Esophagus squamous epithelium (tissue), 5 donors: ENCODE measurements at regions not wholly inside any gene's neighbourhood (a gene's known extent, or its start where the extent isn't known, plus 50 kb on each side); places are given as distances from the start of the nearest gene placed in this dataset.

ENCODE experiments used
- DNase-seq: peaks from one replicate; lab custom pipeline; 2025; lab: John Stamatoyannopoulos, UW
- H3K27ac ChIP-seq, 4 donors: fragments of 200-600 bp; sonication (generic); one replicate each; pipeline ENCODE4 v1.5.1; 2016 to 2019; ENCODE audit warnings: mild to moderate bottlenecking in 1 of 4
- H3K27me3 ChIP-seq, 4 donors: fragments of 200-600 bp; sonication (generic); 1 replicate in 3 of 4; 2 replicates in 1 of 4; pipeline versions ENCODE4 v1.5.1 to v1.6.0; 2017 to 2021; ENCODE audit warnings: antibody characterized with exemption in 1 of 4
- H3K36me3 ChIP-seq, 3 donors: fragments of 200-600 bp; sonication (generic); one replicate each; pipeline ENCODE4 v1.5.1; 2016 to 2019
- H3K4me1 ChIP-seq, 3 donors: fragments of 200-600 bp; sonication (generic); one replicate each; pipeline ENCODE4 v1.5.1; 2017 to 2019
- H3K4me3 ChIP-seq, 4 donors: fragments of 200-600 bp; sonication (generic); 1 replicate in 3 of 4; 2 replicates in 1 of 4; pipeline ENCODE4 v1.5.1; 2016 to 2019; ENCODE audit warnings: mild to moderate bottlenecking in 2 of 4, moderate library complexity in 1 of 4
- H3K9me3 ChIP-seq, 3 donors: fragments of 200-600 bp; sonication (generic); one replicate each; pipeline ENCODE4 v1.5.1; 2016 to 2019
- CTCF ChIP-seq, 6 experiments: fragments of 450-650 bp in 4 of 6; fragments of 200-600 bp in 2 of 6; sonication (generic) in 2 of 6; IDR thresholded peaks; one replicate each; pipeline ENCODE4 v1.5.1; 2016 to 2019; ENCODE audit warnings: antibody characterized with exemption in 6 of 6, mild to moderate bottlenecking in 4 of 6, moderate library complexity in 4 of 6
- POLR2A ChIP-seq, 4 donors: fragments of 450-650 bp; IDR thresholded peaks; one replicate each; pipeline ENCODE4 v1.6.1; 2017; ENCODE audit warnings: antibody characterized with exemption in 4 of 4, mild to moderate bottlenecking in 4 of 4, moderate library complexity in 3 of 4
- WGBS, 2 donors: methylation state at CpG; one replicate each; pipeline ENCODE4 v1.1.5; 2018; 5-methylcytosine and 5-hydroxymethylcytosine counted together
- intact Hi-C: fragments of 100-400 bp; cut with DNase I; formaldehyde crosslinking; loops from one replicate; pipeline ENCODE4 v1.15.0; 2022
- donor health status: DM: yes; HTN: yes; CAD: no.

DNA sequence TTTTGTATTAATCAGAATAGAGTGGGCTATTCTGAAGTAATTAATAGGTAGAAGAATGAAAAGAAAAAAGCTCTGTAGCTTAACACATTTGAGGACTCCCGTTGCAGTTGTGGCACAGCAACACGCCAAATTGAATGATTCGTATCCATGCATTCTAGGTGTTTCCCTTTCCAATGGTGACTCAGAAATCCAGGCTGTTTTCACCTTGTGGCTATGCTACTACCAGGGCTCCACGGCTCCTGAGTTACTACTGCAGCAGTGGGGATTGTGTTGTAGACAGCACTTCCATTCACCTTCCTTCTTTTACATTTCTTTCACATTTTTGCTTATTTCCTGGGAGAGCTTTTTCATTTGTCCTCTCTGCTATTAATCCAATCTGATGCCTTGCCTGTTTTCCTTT is 1616.4 kb downstream of the CDH8 start:
- Histone ChIP-seq H3K4me3 (no peak overlapping the region), H3K9me3 (no peaks in the 10 kb centered on the region), H3K27ac (no peak overlapping the region), H3K4me1 (no peaks in the 10 kb centered on the region), H3K27me3 (no peaks in the 10 kb centered on the region), H3K36me3 (no peaks in the 10 kb centered on the region)
- WGBS, 2 donors, result 33 to 68% methylated on average over 4 of the region's 4 CpGs
- TF ChIP-seq CTCF (IDR thresholded peaks at IDR 0.05) (no peak), POLR2A (IDR thresholded peaks at IDR 0.05) (no peak)
- intact Hi-C loops, result no loop called here
- DNase-seq, result no peak

DNA sequence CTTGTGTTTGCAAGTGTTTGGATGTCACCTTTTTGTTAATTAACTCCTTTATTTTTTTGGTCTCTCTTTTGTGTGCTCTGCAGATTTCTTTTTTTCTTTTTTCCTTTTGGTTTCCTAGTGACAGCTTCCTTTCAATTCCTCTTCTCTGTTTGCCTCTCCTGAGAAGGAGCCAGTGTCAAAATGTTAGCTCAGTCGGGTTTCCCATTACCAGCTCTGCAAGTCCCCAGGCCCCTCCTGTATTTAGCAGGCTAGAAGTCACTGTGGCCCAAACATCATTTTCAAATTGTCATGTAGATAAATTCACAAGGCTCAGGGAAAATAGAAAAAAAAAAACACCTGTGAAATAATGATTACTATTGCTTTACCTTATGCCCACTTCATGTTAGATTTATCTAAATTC is 1621.6 kb downstream of the CDH8 start:
- 22 to 29% methylated on average over 1 of the region's 1 CpG for WGBS, 2 donors
- Histone ChIP-seq H3K4me1 (no peaks in the 10 kb centered on the region), H3K36me3 (no peaks in the 10 kb centered on the region), H3K27me3 (no peaks in the 10 kb centered on the region), H3K27ac (no peak overlapping the region), H3K9me3 (no peaks in the 10 kb centered on the region), H3K4me3 (no peak overlapping the region)
- no peak for DNase-seq
- intact Hi-C loops, result no loop called here
- TF ChIP-seq CTCF (IDR thresholded peaks at IDR 0.05) (no peak), POLR2A (IDR thresholded peaks at IDR 0.05) (no peak)

- no peak for DNase-seq
- Histone ChIP-seq H3K27ac (no peak overlapping the region), H3K9me3 (no peaks in the 10 kb centered on the region), H3K4me1 (no peaks in the 10 kb centered on the region), H3K4me3 (no peak overlapping the region), H3K36me3 (no peaks in the 10 kb centered on the region), H3K27me3 (no peaks in the 10 kb centered on the region)
- WGBS, 2 donors, result 73 to 76% methylated on average over 2 of the region's 2 CpGs
- TF ChIP-seq POLR2A (IDR thresholded peaks at IDR 0.05) (no peak), CTCF (IDR thresholded peaks at IDR 0.05) (no peak)
- intact Hi-C loops, result no loop called here
Measured at GRCh38 chr16:60413969-60414368, 1622.3 kb downstream of the CDH8 start.

DNA sequence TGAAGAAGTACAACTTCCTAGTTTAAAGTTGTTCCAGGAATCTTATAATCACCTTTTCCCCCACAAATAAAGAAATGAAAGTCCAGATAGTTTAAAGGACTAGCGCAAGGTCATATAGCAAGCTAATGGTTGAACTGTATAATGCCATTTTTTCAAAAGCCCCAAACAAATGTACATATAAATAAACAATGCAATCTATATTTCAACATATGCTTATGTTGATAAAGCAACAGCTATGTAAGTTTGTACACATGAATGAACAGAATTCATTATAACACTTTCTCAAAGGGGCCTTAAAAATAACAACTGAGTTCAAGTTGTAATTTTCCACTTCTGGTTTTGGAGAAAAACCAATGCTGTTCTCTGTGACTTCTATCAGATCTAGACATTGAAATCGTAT is 1628.6 kb downstream of the CDH8 start:
- TF ChIP-seq CTCF (IDR thresholded peaks at IDR 0.05) (no peak), POLR2A (IDR thresholded peaks at IDR 0.05) (no peak)
- H3K36me3 ChIP-seq, result no peaks in the 10 kb centered on the region
- no peaks in the 10 kb centered on the region for H3K4me1 ChIP-seq
- H3K9me3 ChIP-seq, result no peaks in the 10 kb centered on the region
- H3K27me3 ChIP-seq, result no peaks in the 10 kb centered on the region
- 50 to 57% methylated on average over 2 of the region's 2 CpGs for WGBS, 2 donors
- no peak overlapping the region for H3K27ac ChIP-seq
- no peak overlapping the region for H3K4me3 ChIP-seq
- no peak for DNase-seq
- intact Hi-C loops, result no loop called here

DNA sequence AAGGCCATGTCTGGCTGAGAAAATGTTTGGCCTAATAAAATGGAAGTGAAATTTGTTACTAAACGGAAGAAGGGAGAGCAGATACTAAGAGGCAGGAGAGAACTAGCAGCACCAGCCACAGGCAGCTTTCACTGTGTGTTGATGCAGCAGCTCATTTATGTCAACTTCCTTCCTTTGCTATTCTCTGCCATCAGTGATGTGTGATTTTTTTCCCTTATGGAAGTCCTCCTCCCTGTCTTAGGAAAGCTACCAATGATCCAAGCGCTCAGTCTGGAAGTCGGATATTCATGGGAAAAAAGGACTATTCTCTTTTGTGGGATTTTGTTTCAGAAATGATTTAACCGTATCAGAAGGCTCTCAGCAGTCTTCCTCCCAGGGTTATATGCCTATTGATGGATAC is 1629.2 kb downstream of the CDH8 start:
- WGBS, 2 donors, result 55 to 68% methylated on average over 4 of the region's 4 CpGs
- H3K27me3 ChIP-seq, result no peaks in the 10 kb centered on the region
- no peak overlapping the region for H3K27ac ChIP-seq
- intact Hi-C loops, result no loop called here
- no peaks in the 10 kb centered on the region for H3K36me3 ChIP-seq
- no peaks in the 10 kb centered on the region for H3K4me1 ChIP-seq
- DNase-seq, result no peak
- no peak for TF ChIP-seq CTCF (IDR thresholded peaks at IDR 0.05)
- TF ChIP-seq POLR2A (IDR thresholded peaks at IDR 0.05), result no peak
- H3K4me3 ChIP-seq, result no peak overlapping the region
- no peaks in the 10 kb centered on the region for H3K9me3 ChIP-seq
